ENCODE measurements at regions not wholly inside any gene's neighbourhood (a gene's known extent, or its start where the extent isn't known, plus 50 kb on each side); places are given as distances from the start of the nearest gene placed in this dataset.
"Not testable (repeated sequence)": the region's sequence is repeated elsewhere in the genome, so short reads cannot be mapped to it uniquely, and the experiment has no call there.

DNA sequence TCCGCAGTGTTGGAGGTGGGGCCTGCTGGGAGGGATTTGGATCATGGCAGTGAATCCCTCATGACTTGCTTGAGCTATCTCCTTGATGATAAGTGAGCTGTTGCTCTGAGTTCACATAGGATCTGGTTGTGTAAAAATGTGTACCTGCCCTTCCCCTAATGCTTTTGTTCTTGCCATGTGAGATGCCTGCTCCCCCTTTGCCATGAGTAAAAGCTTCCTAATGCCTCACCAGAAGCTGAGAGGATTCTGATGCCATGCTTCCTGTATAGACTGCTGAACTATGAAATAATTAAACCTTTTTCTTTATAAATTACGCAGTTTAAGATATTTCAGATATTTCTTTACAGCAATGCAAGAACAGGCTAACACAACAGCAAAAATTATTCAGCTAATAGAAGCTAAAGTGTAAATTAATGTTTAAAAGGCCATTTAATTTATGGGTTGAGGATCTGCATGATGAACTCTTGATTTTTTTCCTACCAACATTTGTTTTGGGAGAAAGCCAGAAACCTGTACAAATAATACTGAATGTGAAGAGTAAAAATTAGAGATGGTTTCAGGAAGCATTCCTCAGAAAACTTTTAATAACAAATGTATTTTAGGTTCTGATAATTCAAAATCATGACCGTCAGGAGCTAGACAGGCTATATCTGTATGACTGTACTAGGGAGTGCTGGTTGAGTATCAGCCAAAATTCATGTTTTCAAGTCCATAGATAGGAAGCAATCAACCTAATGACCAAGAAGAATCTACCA lies 177.5 kb upstream of the GRIA4 start:
- no peak for DNase-seq (ENCODE audit: low read depth in 2 of 3, low spot score in 1 of 3)

DNA sequence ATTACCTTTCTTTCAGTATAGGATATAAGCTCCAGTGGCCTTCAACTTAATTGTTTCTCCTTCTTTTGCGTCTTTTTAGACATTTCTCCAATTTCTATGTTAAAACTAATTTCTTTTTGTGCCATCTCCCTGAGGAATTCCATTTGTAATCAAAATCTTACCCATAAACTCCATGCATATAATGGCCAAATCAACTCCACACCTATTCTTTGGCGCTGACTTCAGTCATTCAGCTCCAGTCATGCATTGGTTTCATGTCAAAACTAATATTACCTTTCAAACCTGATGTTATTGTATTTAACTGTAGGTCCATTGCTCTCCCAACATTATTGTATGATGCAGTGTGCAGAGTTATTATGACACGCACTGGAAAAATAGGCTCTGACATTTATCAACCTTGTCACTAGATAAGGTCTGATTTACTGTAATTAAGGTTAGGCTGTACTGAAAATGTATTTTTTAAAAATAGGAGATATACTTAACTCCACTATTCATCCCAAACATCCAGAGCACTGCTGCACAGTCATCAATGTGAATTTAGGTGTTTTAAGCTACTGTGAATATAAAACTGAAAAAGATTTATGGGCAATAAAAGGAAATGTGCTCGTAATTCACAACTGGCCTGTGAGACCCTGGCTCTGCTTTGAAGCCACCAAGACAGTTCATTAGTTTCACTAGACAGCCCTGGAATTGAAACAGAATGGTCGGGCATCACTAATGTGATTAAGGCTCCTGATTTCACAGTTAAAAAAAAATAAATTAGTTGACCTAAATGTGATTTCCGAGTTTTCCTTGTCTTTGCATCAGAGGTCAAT lies 180.6 kb upstream of the GRIA4 start:
- no peak for DNase-seq (ENCODE audit: low read depth in 2 of 3, low spot score in 1 of 3)

DNA sequence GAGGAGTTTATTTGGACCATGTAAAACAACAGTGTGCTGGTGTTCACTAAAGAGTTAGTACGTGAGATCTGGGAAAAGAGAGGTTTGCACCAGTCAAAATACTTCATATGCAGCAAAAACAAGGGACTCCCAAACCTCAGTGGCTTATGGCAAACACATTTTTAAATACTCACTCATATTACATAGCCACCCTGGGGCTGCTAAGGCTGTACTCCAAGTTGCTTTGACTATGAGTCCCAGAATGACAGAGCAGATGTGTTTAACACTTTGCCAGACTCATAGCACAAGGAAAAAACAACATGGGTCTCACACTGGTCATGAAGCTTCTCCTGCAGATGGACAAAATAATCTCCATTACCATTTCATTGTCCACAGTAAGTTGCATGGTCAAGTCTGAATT lies 202.8 kb upstream of the GRIA4 start:
- no peak for DNase-seq (ENCODE audit: low read depth in 2 of 3, low spot score in 1 of 3)

DNA sequence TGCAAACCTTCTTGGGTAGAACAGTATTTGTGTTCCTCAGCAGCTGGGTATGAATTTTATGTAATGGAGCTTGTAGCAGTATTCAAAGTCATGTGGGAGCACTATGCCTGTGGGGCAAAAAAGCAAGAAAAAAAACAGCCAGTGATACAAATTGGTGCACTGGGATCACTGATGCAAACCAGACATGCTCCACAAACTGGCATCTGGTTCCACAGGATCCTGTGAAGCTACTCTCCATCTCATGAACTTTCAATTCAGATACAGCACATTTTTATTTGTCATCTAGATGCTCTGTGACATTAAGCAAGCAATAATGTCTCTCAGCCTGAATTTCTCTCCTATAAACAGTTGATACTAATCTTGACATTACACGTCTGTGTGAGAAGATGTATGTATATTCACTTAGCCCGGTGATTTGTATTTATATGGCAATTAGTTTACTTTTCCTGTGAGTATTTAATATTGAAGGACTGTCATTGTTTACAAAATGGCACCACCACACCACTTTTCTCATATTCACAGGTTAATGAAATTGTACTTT lies 208.5 kb upstream of the GRIA4 start:
- no peak for DNase-seq (ENCODE audit: low read depth in 2 of 3, low spot score in 1 of 3)

DNA sequence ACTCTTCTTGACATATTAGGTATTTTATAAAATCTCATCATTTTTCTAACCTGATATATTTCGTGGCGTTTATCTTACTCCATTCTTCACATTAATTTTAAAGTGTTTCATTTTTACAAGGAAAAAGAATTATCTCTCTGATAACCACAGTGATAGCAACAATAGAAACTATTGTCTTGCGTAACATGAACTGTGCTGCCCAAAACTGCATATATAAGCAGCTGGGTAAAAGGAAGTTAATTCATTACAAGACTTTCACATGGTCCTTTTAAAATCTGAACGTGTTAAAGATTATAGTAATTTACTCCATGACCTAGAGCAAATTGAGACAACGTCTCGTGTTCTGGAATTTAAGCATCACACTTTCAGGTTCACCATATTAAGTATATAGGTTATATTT lies 210.4 kb upstream of the GRIA4 start:
- DNase-seq (ENCODE audit: low read depth in 2 of 3, low spot score in 1 of 3), result no peak

GRCh38 chr11:105398636-105399035 lies 211.2 kb upstream of the GRIA4 start:
- DNase-seq (ENCODE audit: low read depth in 2 of 3, low spot score in 1 of 3), result no peak

GRCh38 chr11:105393326-105393725 lies 216.5 kb upstream of the GRIA4 start:
- DNase-seq (ENCODE audit: low read depth in 2 of 3, low spot score in 1 of 3), result no peak

- DNase-seq (ENCODE audit: low read depth in 2 of 3, low spot score in 1 of 3), result no peak
These were observed 217.3 kb upstream of the GRIA4 start for GRCh38 chr11:105392556-105392955.

DNA sequence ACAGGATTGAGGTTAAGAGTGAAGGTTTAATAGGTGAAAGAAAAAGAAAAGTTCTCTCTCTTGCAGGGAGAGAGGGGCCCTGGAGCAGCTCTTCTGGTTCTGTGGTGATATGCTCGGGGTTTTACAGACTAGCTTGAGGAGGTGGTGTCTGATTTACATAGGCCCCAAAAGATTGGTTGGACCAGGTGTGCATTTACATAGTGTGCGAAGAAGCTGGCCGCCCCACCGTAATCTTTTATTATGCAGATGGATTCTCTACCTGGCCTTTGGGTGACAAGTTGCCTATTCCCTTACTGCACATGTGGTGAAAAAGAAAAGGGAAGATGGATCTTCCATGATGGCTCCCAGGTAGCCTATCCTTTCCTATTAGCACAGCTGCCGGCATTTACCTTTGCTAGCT lies 219.9 kb upstream of the GRIA4 start:
- no peak for DNase-seq (ENCODE audit: low read depth in 2 of 3, low spot score in 1 of 3)

GRCh38 chr11:105388006-105388405 lies 221.9 kb upstream of the GRIA4 start:
- no peak for DNase-seq (ENCODE audit: low read depth in 2 of 3, low spot score in 1 of 3)

GRCh38 chr11:105381941-105382340 lies 227.9 kb upstream of the GRIA4 start:
- DNase-seq (ENCODE audit: low read depth in 2 of 3, low spot score in 1 of 3), result no peak

DNA sequence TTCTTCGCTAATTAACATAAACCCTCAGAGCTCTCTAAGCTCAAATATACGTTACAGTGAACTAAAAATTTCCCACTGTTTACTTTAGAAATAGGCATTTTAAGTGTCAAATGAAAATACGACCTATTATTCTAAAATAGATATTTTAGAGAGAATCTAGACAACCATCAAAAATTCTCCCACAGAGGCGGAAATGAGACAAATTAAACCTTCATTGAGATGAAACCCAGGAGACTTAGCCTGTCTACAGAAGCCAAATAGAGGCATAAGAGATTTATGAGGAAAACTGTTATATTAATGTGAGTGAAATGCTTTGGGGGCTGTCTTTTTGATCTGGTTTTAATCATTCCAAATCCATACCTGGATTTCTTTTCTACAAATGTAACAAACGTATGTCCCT lies 232.0 kb upstream of the GRIA4 start:
- DNase-seq (ENCODE audit: low read depth in 2 of 3, low spot score in 1 of 3), result no peak

- DNase-seq (ENCODE audit: low read depth in 2 of 3, low spot score in 1 of 3), result no peak
These were observed 232.6 kb upstream of the CARD18 start for GRCh38 chr11:105372206-105372605.

GRCh38 chr11:105371311-105371710 lies 231.7 kb upstream of the CARD18 start:
- no peak for DNase-seq (ENCODE audit: low read depth in 2 of 3, low spot score in 1 of 3)

DNA sequence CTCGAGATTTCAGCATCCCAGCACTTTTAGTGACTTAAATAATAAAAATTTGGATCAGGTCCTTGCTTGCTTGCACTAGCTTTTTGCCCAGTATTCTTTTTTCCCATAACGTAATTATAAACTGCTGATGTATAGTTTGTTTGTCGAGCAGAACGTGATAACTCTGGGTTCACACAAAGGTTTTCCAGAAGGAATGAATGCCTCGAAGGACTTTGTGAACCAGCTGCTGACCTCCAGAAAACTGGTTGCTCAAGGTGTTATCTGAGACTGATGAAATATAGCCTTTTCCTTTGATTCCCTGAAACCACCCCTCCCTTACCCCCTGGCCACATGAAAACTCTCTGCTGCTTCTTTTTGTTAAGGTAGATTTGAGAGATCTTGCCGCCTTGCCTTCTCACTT lies 229.1 kb upstream of the CARD18 start:
- no peak for DNase-seq (ENCODE audit: low read depth in 2 of 3, low spot score in 1 of 3)

GRCh38 chr11:105367129-105367528 lies 227.6 kb upstream of the CARD18 start:
- DNase-seq (ENCODE audit: low read depth in 2 of 3, low spot score in 1 of 3), result no peak

DNA sequence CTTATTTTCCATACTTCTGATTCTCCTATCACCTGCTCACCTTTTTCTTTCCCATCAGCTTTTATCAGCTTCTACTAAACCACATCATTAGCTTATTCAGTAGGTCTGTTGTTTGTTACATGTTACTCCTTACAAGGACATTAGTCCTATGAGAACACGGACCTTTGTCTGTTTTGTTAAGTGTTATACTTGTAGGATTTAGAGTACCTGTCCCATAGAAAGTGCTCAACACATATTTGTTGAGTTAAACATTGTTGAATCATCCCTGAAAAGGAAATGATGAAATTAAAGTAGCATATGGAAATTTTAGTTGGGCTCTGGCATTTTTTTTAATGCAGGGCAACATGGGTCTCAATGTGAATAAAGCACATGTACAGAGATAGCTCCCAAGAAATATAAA lies 222.1 kb upstream of the CARD18 start:
- no peak for DNase-seq (ENCODE audit: low read depth in 2 of 3, low spot score in 1 of 3)

DNA sequence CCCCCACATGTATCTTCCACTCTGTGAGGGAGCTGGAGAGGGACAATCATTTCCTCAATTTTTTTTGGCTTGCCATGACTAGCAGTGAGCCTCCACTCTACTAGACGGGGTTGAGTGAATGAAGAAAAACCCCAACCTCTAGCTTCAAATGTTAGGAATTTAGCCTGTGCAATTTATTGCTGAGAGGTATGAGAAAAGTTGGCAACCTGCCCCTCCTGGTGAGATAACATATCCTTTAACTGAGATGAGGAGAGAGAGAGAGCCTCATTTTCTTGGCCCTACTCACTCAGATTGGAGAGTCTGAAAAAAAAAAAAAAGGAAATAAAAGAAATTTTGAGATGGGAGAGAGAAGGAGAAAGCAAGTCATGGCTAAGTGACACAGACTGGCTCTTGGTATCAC lies 218.2 kb upstream of the CARD18 start:
- no peak for DNase-seq (ENCODE audit: low read depth in 2 of 3, low spot score in 1 of 3)

DNA sequence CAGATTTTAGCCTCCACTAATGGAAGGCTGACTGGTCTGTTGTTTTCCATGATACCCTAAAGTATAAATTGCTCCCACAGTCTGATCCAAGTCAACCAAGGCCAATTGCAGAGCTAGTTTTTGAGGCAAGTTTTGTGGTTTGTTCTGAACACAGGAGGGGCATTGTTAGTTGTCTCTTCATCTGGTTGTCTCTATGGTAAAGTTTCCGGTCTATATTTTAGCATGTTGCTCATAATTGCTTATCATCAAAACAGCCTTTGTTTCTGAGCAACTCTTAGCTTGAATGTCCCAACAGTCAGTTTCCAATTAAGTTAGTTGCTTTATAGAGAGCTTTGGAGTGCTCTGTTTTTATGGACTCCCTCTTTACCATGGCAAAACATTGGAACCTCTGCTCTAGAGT lies 217.6 kb upstream of the CARD18 start:
- DNase-seq (ENCODE audit: low read depth in 2 of 3, low spot score in 1 of 3), result no peak

DNA sequence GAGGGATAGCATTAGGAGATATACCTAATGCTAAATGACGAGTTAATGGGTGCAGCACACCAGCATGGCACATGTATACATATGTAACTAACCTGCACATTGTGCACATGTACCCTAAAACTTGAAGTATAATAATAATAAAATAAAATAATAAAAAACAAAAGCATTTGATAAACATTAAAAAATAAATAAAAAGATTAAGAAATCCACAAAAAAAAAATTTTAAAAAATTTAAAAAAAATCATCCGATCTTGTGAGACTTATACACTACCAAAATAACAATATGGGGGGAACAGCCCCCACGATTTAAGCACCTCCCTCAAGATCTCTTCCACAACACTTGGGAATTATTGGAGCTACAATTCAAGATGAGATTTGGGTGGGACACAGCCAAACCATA lies 210.3 kb upstream of the CARD18 start:
- DNase-seq (ENCODE audit: low read depth in 2 of 3, low spot score in 1 of 3), result not testable (repeated sequence)

DNA sequence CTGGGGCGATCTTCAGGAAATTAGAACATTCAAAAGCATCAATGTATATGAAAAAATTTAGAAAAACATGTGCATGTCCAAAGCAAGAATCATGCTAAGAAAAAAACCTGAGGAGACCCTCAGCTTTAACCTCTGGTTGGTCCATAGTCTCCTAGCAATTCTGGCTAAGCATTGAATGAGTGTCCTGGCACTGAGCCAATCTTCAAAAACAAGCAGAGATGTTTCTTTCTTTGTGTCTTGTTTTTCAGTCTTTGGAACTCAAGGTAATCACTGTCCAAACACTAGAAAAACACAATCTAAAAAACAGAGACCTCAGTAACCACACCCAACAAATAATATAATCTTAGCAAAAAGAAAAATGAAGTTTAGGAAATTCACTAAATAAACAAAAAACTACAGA lies 205.4 kb upstream of the CARD18 start:
- DNase-seq (ENCODE audit: low read depth in 2 of 3, low spot score in 1 of 3), result no peak

DNA sequence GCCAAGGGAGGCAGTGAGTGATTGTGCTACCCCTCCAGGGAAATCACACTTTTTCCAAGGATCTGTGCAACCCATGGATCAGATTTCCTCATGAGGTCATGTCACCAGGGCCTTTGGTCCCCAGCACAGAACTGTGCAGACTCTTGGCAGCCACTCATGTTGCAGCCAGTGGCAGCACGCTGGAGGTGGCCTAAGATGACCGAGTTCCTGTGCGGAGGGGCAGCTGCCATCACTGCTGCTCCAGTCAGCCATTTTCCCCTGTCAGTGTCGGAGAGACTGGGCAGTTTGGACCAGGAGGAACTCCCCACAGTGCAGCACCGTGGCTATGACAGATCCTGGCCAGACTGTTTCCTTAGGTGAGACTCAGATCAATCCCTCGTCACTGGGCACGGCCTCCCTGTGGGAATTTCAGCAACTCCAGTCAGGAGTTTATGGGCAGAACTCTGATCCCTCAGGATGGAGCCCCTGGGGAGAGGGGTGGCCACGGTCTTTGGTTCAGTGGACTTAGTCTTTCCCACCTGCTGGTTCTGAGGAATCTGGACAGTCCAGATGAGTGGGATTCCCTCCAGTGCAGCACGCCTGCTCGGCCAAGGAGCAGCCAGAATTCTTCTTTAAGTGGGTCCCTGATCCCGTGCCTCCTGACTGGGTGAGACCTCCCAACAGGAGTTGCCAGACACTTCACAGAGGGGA lies 194.6 kb upstream of the CARD18 start:
- DNase-seq (ENCODE audit: low read depth in 2 of 3, low spot score in 1 of 3), result no peak
